ENCODE measurements at regions not wholly inside any gene's neighbourhood (a gene's known extent, or its start where the extent isn't known, plus 50 kb on each side); places are given as distances from the start of the nearest gene placed in this dataset.

GRCh38 chr11:112817376-112817775 lies 143.8 kb upstream of the NCAM1 start:
- Histone ChIP-seq H3K9me3 (no peaks in the 10 kb centered on the region), H3K27ac (no peak overlapping the region), H3K4me1 (no peaks in the 10 kb centered on the region), H3K27me3 (ENCODE audit: low read depth) (no peaks in the 10 kb centered on the region), H3K4me3 (no peak overlapping the region), H3K36me3 (no peaks in the 10 kb centered on the region)
- DNase-seq (no peak), ATAC-seq (no peak)
- intact Hi-C loops (cut with DNase I): no loop called here
- no peak for TF ChIP-seq CTCF (IDR thresholded peaks at IDR 0.05)

DNA sequence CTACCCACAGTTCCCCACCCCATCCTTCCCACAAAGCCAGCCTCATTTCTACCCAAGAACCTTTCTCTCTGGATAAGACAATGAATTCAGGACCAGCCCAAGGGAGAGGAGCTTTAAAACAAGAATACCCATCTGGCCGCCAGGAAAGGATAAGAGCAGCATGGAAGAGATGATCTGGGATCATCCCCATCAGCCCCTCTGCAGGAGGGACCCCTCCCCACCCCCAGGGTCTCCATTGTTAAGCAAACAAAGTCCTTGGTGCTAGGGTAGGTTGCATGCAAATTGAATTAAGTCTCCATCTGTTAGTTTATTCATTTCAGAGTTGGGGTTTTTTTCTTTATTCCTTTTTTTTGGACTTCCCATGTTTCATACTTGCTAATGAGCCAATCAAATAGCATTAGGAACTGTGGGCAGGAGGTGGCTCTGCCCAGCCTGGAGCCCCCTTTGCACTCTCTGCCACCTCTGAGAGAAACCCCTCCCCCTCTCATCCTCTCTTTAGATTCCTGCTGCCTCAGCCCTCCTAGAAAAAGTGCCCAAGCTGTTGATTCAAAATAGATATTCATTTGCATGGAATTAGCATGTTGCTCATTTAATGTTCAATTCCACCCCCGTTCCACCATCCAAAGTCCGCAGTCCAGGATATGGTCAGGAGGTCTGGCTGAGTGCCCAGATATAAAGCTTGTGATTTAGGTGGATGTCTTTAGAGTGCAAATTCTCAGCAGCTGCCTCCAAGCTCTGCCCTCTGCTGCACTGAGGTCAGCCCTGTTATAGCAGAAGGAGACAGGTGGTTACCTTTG lies 138.5 kb upstream of the NCAM1 start:
- Histone ChIP-seq H3K4me3 (no peak overlapping the region), H3K9me3 (no peaks in the 10 kb centered on the region), H3K27me3 (ENCODE audit: low read depth) (no peaks in the 10 kb centered on the region), H3K36me3 (no peaks in the 10 kb centered on the region), H3K4me1 (no peaks in the 10 kb centered on the region), H3K27ac (no peak overlapping the region)
- intact Hi-C loops (cut with DNase I): no loop called here
- DNase-seq (no peak), ATAC-seq (no peak)
- no peak for TF ChIP-seq CTCF (IDR thresholded peaks at IDR 0.05)

- no peak for TF ChIP-seq CTCF (IDR thresholded peaks at IDR 0.05)
- H3K36me3 ChIP-seq: no peaks in the 10 kb centered on the region
- no peak overlapping the region for H3K27ac ChIP-seq
- no peak for ATAC-seq
- H3K4me3 ChIP-seq: no peak overlapping the region
- H3K4me1 ChIP-seq: no peaks in the 10 kb centered on the region
- intact Hi-C loops (cut with DNase I): no loop called here
- no peaks in the 10 kb centered on the region for H3K9me3 ChIP-seq
- peaks cover 3% of the 10 kb centered on the region for H3K27me3 ChIP-seq (ENCODE audit: low read depth)
- DNase-seq: no peak
Measured at GRCh38 chr11:112826026-112826425, 135.2 kb upstream of the NCAM1 start.

GRCh38 chr11:112826788-112827187 lies 134.4 kb upstream of the NCAM1 start:
- no peak overlapping the region for H3K4me3 ChIP-seq
- H3K9me3 ChIP-seq: no peaks in the 10 kb centered on the region
- no peaks in the 10 kb centered on the region for H3K4me1 ChIP-seq
- DNase-seq (no peak), ATAC-seq (no peak)
- H3K27me3 ChIP-seq (ENCODE audit: low read depth): peaks cover 3% of the 10 kb centered on the region
- no peaks in the 10 kb centered on the region for H3K36me3 ChIP-seq
- no peak for TF ChIP-seq CTCF (IDR thresholded peaks at IDR 0.05)
- H3K27ac ChIP-seq: no peak overlapping the region
- intact Hi-C loops (cut with DNase I): no loop called here

DNA sequence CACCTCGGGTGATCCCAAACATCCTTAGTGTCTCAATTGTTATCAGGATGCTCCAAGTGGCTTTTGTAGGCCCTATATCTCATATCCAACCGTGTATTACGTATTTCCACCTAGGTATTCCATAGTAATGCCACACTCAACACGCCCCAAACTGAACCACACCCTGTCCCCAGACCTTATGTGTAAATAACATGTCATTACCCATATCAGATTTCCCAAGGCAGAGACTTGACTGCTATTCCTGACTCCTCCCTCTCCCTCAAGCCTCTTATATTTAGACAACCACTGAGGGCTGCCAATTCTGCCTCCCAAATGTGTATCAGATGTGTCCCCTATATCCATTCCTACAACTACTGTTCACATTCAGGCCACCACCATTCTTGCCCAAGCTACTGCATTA lies 132.8 kb upstream of the NCAM1 start:
- H3K36me3 ChIP-seq: no peaks in the 10 kb centered on the region
- H3K4me1 ChIP-seq: no peaks in the 10 kb centered on the region
- no peak overlapping the region for H3K4me3 ChIP-seq
- H3K27me3 ChIP-seq (ENCODE audit: low read depth): peaks cover 3% of the 10 kb centered on the region
- DNase-seq: no peak
- intact Hi-C loops (cut with DNase I): no loop called here
- no peak for TF ChIP-seq CTCF (IDR thresholded peaks at IDR 0.05)
- ATAC-seq: no peak
- H3K9me3 ChIP-seq: no peaks in the 10 kb centered on the region
- no peak overlapping the region for H3K27ac ChIP-seq

Data from lower lobe of right lung (tissue), 2 donors.